NOMO-1 (cell line): ENCODE measurements at regions not wholly inside any gene's neighbourhood (a gene's known extent, or its start where the extent isn't known, plus 50 kb on each side); places are given as distances from the start of the nearest gene placed in this dataset.
"Not testable (repeated sequence)": the region's sequence is repeated elsewhere in the genome, so short reads cannot be mapped to it uniquely, and the experiment has no call there.

ENCODE experiments used
- DNase-seq, 2 experiments: peaks; one replicate each; lab custom pipeline; 2025; ENCODE audit not compliant: unreplicated experiment in 2 of 2; lab: John Stamatoyannopoulos, UW

DNA sequence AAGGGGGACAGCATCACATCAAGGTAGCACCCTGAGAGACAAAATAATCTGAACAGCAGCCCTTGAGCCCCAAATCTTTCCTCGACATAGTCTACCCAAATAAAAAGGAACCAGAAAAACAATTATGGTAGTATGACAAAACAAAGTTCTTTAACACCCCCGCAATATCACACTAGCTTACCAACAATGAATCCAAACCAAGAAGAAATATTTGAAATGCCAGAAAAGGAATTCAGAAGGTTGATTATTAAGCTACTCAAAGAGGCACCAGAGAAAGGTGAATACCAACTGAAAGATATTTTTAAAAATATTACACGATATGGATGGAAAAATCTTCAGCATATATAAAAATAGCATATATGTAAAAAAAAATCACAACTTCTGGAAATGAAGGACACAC is 252.9 kb upstream of the SLITRK6 start:
- DNase-seq: no peak

DNA sequence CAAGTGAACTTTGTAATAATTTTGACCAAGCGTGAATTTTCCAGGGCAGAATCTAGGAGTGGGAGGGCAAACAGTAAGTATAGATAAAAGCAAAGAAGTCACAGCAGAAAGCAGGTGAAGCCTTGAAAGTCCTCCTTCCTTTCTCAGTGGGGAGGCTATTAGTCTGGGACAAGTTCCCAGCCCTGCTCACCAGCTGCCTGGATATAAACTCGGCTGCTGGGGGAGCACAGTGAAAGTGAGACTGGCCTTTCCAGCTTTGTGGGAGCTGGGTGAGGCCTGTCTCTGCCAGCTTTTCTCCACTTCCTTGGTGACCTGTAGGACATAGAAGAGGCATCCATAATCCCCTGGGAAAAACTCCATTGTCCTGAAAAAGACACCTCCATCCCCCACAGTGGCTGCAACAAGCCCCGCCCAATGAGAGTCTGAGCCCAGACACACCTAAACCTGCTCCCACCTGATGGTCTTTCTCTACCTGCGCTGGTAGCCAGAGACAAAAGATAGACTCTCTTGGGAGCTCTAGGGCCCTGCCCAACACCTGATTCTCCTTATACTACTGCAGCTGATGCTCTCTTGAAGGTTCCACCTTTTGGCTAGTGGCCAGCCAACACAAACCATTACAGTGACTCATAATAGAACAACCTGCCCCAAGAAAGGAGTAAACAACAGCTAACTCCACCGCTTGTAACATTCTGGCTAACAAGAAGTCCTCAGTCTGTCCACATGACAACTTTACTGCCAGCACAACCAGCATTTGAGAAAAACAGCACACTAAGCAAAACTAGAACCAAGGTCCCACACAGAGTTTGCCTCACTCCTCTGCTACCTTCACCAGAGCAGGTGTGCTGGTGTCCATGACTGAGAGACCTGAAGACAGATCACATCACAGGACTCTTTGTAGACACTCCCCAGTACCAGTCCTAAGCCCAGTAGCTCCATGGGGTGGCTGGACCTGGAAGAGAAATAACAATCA is 252.2 kb upstream of the SLITRK6 start:
- no peak for DNase-seq

DNA sequence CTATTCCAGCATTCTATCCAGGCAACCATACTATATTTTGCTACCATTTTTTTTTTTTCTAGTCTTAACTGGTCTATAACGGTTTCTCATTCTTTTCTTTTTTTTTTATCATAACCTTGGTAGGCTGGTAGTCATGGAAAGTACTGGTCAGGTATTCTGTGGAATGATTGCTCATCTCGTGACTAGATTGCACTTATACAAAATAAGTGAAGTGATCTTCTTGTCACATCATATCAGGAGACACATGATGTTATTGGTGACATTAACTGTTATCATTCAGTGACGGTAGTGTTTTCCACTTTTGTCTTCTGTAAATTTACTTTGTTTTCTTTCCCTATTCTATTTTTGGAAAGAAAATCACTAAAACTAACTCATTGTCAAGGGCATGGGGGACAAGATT is 239.3 kb upstream of the SLITRK6 start:
- no peak for DNase-seq

DNA sequence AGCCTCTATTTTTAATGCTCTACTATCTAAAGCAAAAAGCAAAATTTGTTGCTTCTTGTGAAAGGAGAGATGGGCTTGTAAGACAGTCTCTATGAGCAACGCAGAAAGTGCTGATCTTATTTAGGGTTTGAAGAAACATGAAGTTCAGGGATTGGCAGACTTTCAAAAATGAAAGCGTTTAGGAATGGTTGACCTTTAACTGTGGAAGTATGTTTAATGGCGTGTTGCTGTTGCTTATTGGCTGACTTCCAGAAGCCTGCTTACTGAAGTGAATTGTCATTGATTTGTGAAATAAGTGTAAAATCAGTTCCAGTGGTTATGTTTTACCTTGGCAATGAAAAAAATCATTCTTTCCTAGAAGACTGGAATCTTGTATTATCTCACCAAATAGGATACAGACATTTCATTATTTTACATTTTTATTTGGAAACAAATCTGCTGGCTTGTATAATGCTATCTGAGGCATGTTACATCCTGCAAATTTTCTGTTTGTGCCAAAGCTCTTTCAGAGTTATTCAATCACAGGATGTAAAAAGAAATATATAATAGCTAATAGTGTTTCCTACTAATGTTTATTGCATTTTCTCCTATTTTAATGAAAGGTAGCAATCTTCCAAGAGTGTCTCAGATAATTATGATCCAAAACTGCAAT is 221.3 kb upstream of the SLITRK6 start:
- DNase-seq: no peak

DNA sequence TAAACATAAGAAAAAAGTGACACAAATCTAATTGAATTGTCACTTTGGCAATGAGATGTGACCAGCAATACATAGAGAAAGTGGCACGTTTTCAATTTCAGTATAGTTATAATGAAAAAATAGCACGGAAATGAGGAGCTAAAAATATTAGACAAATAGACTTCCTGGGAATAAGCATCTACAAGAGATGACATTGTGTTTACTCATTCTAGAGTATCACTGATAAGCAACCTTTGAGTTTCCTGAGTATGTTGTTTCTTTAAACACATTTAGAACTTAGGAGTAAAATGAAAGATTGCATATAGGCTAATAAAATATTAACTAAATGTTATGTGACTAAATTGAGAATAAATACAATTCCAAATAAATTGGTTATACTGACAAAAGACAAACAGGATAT is 207.1 kb upstream of the SLITRK6 start:
- DNase-seq: no peak

DNA sequence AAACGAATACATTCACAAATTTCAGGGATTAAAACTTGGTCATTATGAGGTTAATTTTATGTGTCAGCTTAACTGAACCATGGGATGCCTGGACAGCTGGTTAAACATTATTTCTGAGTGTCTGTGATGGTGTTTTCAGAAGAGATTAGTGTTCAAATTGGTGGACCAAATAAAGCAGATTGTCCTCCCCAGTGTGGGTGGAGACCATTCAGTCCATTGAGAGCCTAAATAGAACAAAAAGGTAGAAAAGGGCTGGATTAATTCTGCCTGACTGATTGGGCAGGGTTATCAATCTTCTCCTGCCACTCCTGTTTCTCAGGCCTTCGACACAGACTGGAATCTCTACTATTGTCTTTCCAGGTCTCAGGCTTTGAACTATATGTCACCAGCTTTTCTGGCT is 203.8 kb upstream of the SLITRK6 start:
- no peak for DNase-seq

DNA sequence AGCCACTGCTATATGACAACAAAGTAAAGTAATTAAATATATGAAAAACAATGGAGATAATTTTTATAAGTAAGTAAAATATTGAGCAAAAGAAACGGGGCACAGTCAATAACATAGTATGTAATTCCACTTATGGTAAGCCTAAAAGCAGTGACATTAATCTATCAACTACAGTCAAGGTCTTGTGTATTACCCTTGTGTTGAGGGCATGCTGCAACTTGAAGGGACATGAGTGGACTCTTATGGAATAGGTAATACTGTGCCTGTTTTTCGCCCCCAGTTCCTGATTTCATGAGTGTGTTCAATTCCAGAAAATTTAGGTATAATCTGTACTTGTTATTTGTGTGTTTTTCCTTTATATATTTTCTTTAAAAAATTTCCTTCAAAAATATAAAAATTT is 201.3 kb upstream of the SLITRK6 start:
- DNase-seq: no peak

DNA sequence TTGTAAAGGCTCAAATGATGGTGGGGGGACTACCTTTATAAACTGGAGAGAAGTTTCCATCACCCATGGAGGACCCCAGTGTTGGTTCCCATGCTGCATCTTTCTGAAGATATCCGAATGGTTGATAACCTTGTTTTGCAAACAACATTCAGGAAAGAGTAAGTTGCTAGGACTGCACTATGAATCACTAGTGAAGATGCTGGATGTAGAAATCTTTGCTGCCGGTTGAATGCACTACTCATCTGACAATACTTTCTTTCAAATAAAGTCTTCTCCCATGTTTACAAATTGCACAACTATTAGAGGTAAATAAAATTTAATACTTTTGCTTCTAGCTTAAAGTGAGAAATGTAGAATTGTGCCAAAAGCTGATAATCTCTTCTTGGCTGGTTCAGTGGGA is 198.4 kb upstream of the SLITRK6 start:
- DNase-seq: no peak

DNA sequence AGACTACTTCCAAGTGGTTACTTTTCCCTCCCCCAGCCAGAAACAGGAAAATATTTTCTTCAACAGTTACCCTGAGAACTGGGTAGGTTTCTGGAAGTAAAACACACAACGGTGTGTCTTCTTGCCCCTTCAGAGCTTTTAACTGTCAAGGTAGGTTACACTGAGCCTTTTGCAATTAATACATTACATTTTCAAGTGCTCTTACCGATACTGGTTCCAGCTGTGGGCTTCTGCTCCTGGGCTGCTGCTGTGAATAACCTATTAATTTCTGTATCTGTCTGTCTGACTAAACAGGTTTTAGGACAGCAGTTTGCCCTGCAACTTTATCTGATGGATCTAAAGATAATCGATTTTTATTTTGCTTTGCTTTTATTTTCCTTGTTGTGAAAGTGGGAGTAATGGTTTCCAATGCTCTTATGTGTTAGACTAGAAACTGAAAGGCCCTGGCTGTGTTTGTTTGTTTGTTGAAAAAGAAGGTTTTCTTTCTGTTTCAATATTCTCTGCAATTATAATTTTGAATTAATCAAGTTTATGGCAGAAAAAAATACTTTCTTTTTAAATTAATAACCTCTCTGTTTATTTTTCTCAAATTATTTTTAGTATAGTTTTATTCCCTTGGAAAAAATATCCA is 196.7 kb upstream of the SLITRK6 start:
- DNase-seq: no peak

DNA sequence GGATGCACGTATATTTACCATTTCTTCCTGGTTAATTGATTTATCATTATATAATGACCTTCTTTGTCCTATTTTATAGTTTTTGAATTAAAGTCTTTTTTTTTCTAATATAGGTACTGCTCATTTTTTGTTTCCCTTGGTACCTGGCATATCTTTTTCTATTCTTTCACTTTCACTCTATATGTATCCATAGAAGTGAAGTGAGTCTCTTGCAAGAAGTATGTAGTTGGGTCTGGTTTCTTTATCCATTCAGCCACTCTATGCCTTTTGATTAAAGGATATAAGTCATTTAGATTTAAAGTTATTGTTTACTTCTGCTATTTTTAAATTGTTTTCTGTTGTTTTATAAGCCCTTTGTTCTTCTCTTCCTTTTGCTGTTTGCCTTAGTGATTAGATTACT is 194.3 kb upstream of the SLITRK6 start:
- DNase-seq: no peak

DNA sequence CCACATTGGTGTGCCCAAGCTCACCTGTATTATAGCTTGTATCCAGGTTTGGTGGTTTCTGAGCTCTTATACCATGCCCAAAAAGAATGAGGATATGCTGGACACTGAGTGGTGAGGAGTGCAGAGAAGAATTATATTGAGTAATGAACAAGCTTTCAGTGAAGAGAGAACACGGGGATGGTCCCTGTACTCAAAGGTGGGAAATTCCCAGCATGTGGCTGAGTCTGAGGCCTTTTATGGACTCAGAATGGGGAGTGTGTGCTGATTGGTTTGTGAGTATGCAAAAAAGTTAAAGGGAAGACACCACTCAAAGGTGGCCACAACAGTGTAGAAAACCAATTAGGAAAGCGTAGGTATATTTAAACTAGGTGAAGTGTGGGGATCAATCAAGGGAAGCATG is 191.2 kb upstream of the SLITRK6 start:
- DNase-seq: no peak

DNA sequence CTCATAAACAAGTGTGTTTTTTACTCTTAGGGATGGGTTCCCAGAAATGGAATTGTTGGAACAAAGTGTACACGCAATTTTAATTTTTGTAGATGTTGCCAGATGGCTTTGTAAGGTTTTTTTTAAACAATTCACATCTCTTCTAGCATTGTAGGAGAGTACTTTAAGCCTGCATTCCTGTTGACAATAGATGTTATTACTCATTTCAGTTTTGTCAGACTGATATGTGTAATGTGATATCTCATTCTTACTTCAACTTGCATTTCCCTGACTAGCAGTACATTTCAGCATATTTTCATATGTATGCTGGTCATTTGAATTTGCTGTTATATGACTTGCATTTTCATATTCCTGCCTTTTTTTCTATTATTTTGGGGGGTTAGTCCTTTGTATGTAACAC is 186.6 kb upstream of the SLITRK6 start:
- DNase-seq: no peak

DNA sequence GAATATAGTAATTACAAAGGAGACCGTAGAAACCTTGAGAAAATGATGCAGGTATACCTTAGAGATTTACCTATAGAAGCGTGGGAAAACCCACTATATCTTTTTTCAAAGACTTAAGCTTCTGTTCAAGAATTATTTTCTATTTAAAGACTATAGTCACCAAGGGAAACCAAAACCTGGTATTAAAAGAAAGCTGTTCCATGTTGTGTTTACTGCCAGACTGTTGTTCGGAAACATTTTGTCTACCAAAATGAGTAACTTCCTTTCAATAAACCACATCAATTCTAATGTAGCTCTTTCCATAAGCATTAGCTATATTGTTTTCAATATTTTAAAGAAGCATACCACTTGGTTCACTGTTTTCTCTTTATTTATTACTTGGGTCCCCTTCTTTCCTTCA is 182.9 kb upstream of the SLITRK6 start:
- DNase-seq: no peak

DNA sequence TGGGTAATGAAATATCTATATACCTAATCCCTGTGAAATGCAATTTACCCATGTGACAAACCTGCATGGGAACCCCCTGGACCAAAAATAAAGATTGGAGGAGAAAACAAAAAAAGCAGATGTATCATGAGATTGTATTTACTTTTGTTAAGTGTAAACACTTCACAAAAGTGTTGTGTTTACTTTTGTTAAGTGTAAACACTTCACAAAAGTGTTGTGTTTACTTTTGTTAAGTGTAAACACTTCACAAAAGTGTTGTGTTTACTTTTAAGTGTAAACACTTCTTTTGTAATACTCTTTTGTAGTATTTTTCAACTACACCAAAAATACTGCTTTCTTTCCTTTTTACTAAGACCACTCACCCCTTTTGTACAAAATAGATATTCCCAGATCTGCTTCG is 181.2 kb upstream of the SLITRK6 start:
- not testable (repeated sequence) for DNase-seq

DNA sequence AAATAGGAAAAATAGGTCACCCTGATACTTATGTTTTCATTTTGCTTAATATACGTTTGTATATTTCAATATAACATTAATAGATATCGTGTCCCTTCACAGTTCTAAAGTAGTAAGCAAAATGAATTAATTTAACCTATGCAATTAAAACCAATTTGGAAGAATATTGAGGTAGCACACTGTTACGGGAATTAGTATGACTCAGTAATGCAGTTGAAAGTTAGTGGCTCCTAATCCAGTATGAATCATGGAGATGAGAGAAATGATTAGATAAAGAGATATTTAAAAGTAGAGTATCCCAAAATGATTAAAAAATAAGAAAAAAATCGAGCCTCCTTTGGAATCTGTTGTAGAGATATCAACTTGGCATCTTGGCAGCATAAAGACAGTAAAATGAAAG is 177.0 kb upstream of the SLITRK6 start:
- DNase-seq: no peak

DNA sequence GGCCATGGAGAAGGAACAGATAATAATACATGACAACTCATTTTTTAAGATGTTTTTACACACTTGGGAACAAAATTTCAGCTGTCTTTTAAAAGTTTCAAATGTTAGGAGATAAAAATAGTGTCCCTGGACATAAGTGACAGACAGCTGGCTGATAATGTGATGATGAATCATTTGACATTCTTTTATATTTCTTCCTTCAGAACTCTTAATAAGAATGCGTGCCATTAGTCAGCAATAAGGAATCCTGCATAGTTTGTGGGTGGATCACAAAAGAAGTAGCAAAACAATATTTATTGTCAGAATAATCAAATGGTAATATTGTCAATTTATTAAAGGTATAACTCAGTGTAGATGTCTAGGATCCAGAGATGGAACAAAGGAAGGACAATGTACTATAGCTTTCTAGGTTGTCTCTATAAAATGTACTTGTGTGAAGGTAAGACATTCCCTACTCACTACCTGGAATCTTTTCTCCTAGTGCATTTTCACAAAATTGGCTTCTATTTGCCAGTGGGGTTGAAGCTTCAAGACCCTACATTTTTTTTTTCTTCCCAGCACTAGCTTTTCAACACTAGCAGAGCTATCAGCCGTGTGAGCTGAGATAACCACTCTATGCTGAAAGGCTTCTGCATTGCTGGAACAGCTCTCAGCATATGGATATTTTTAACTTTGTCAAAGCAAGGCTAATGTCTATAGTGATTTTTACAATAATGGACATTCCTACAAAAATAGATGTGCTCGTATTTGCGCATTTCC is 175.6 kb upstream of the SLITRK6 start:
- no peak for DNase-seq

DNA sequence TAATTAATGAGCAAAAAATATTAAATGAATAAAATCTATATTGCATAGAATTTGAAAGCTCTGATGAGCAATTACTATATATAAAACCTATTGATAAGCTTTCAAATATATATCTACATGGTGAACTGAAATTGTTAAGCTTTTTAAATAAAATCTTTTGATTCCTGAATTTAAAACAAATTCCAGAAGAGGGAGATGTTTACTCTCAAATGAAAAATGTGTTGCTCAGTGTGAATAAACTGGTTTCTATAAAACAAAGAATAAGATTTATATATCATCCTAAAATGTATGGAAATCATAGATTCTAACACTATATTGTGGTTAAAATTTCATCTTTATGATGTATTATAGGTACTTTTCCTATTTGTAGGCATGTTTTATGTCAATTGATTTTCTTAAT is 171.5 kb upstream of the SLITRK6 start:
- no peak for DNase-seq

DNA sequence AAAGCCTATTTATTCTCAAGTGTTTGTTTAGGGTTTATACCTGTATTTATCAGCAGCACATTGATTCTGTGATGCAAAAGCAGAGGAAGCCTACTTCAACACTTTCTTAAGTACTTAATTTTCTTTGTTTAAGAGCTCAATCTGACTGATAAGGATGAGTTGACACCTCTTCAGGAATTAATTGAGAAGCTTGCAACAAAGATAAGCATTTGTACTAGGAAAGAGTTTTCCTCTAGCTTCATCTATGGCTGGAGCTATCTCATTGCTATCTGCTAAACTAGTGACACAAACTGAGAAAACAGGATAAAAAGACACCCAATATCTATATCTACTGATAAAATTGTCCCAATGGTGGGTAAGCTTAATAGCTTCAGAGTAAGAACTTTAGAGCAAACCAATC is 170.1 kb upstream of the SLITRK6 start:
- no peak for DNase-seq

DNA sequence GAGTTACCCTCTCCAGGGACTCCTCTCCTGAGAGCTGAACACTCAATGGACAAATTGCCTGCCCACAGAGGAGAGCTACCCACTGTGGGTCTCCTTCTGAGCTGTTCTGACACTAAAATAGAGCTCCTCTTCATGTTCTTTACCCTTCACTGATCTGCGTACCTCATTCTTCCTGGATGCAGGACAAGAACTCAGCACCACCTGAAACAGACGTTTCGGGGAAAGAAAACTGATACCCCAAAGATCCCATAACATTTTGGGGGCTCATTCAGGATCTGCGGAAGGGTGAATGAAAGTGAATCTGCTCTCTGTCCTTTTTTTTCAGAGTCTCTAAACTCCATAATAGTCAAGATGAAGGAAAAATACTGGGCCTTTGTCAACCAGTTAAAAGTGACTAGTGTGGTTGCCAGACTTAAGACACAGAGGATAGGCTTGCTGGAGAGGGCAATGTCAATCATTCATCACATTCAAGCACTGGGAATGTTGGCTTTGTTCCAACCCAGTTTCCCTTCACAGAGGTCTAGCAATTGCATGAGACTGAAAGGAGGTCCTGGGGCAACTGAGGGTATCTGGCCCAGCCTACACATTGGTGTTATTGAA is 136.7 kb upstream of the SLITRK6 start:
- no peak for DNase-seq

DNA sequence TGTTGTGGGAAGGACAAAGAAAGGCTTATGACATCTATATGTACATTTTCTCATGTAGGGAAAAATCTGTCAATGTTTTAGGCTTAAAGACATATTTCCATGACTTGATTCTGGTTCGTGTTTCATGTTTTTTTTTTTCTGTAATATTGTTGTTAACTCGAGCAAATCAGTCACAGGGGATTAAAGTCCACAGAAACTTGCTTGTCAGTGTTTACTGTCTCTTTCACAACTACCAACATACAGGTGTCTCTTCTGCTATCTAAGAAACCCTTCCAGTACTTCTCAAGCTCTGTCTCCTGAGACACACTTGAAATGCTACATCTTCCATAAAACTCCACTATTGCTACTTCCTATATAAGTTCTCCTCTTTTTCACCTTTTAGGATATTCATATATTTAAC is 130.9 kb upstream of the SLITRK6 start:
- DNase-seq: no peak

DNA sequence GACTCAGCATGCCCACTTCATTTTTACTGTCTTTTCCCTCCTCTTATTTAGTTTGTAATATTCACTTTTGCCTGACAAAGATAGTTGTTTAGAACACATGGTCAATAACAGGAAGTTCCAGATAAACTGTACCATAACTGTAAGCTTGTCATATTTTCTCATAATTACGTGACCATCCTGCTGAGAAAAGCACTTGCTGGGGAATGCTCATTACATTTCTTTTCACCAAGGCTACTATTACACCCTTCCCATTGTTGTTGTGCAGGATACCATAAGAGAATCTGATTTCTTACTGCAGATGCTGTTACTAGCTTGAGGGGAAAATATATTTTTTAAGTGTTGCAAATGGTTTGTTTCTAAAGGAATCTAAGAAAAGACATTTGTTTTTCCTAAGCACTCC is 111.7 kb upstream of the SLITRK6 start:
- DNase-seq: no peak
